Kidney epithelial cell (primary cell): ENCODE measurements at regions not wholly inside any gene's neighbourhood (a gene's known extent, or its start where the extent isn't known, plus 50 kb on each side); places are given as distances from the start of the nearest gene placed in this dataset.

Experiments used
- DNase-seq: peaks from one replicate; pipeline ENCODE4 v3.0.0-alpha.2; 2010; ENCODE audit warnings: low read depth
- H3K27me3 ChIP-seq: 2 replicates; pipeline ENCODE4 v1.6.0; 2011; ENCODE audit warnings: low read length; ENCODE audit not compliant: control insufficient read depth, insufficient read depth
- H3K36me3 ChIP-seq: 2 replicates; pipeline ENCODE4 v1.5.1; 2011; ENCODE audit warnings: low read length; ENCODE audit not compliant: control insufficient read depth, insufficient read depth
- H3K4me3 ChIP-seq: 2 replicates; pipeline ENCODE4 v1.5.1; 2011; ENCODE audit warnings: low read depth, mild to moderate bottlenecking, control low read depth, low read length
- CTCF ChIP-seq: IDR thresholded peaks from 2 replicates; pipeline ENCODE4 v1.5.1; 2011; ENCODE audit warnings: mild to moderate bottlenecking, moderate library complexity, low read length, control low read depth, inconsistent platforms; ENCODE audit not compliant: insufficient read depth, poor library complexity, severe bottlenecking

DNA sequence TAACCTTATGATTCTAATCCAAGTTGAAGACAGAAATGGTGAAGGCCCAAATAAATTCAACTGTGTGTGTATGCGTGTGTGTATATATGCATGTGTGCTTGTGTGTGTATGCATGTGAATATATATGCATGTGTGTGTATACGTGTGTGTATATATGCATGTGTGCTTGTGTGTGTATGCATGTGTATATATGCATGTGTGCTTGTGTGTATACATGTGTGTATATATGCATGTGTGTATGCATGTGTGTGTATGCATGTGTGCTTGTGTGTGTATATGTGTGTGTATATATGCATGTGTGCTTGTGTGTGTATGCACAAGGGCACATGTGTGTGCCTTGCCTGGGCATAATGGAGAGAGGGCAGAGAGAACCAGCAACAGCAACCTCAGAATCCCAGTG is 184.7 kb upstream of the PLPP4 start:
- Histone ChIP-seq H3K4me3 (no peak overlapping the region), H3K27me3 (no peaks in the 10 kb centered on the region), H3K36me3 (no peaks in the 10 kb centered on the region)
- DNase-seq: no peak
- no peak for TF ChIP-seq CTCF

DNA sequence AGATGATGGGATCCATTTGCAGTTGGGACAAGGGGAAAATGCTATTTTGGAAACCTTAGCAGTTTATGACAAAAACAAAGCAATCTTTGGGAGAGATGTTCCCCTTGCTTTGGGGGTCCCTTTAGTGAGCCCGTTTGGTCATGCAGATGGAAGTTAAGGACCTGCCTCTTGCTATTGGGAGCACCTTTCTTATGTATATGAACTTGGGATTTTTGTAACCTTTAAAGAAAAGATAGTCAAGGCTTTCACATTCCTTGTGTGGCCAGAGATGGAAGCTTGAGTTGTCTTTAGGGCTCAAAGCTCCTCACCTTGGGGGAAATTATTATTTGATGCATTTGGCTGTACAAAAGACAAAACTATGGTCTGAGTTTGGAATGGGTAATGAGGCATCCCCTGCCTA is 179.0 kb upstream of the PLPP4 start:
- no peak for DNase-seq
- no peak for TF ChIP-seq CTCF
- Histone ChIP-seq H3K4me3 (no peak overlapping the region), H3K27me3 (no peaks in the 10 kb centered on the region), H3K36me3 (no peaks in the 10 kb centered on the region)

GRCh38 chr10:120279196-120279595 is 177.8 kb upstream of the PLPP4 start:
- TF ChIP-seq CTCF: no peak
- H3K36me3 ChIP-seq: no peaks in the 10 kb centered on the region
- H3K27me3 ChIP-seq: no peaks in the 10 kb centered on the region
- DNase-seq: no peak
- no peak overlapping the region for H3K4me3 ChIP-seq

- H3K4me3 ChIP-seq: no peak overlapping the region
- no peak for DNase-seq
- no peak for TF ChIP-seq CTCF
- H3K27me3 ChIP-seq: no peaks in the 10 kb centered on the region
- H3K36me3 ChIP-seq: no peaks in the 10 kb centered on the region
These were observed 174.6 kb upstream of the PLPP4 start for GRCh38 chr10:120282421-120282820.

DNA sequence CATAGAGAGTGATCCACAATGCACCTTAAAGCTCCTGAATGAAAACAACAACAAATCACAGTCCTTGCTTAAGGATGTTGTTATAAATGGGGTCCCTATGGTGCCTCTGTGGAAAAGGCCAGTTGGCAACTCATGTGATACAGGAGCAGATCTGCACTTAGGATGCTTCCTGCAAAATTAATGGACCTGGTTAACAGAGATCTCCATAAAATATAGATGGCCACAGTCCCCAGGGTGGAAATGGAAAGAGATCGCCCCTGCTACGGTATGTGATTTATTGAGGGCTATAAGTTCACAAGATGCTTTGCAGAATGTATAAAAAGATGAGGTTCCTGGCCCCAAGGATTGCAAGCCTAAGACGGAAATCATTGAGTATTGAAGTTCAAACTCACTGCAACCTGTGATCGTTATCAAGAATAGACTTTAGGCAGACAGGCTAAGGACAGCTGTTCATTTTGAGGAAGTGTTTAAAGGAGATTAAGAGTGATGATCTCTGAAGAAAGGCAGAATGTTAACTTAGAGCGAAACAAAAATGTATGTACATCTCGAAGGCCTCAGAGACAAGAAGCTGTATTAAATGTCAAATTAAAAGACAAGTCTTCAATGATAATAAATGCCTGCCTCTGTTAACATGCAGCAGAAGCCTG is 174.1 kb upstream of the PLPP4 start:
- Histone ChIP-seq H3K36me3 (no peaks in the 10 kb centered on the region), H3K4me3 (no peak overlapping the region), H3K27me3 (no peaks in the 10 kb centered on the region)
- TF ChIP-seq CTCF: no peak
- no peak for DNase-seq

DNA sequence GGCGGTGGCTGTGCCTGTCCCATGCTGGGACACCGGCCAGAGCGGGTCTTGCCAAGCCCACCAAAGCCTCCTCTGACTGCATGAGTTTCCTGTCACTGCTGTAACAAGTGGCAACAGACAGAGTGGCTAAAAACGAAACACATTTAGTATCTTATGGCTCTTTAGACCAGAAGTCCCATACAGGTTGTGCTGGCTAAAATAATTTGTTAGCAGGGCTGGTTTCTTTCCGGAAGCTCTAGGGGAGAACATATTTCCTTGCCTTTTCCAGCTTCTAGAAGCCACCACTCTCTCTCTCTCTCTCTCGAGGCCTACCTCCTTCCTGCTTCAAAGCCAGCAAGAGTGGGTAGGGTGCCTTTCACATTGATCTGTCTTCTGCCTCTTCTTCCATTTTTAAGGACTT is 171.6 kb upstream of the PLPP4 start:
- Histone ChIP-seq H3K27me3 (no peaks in the 10 kb centered on the region), H3K36me3 (no peaks in the 10 kb centered on the region), H3K4me3 (no peak overlapping the region)
- no peak for TF ChIP-seq CTCF
- DNase-seq: no peak
